Smooth muscle cell (in vitro differentiated cells): ENCODE measurements at regions not wholly inside any gene's neighbourhood (a gene's known extent, or its start where the extent isn't known, plus 50 kb on each side); places are given as distances from the start of the nearest gene placed in this dataset.

Source experiments
- DNase-seq: peaks from one replicate; lab custom pipeline; 2025; ENCODE audit not compliant: unreplicated experiment; lab: John Stamatoyannopoulos, UW
- H2AFZ ChIP-seq: fragments of 200-600 bp; sonication (generic); 2 replicates; pipeline ENCODE4 v1.6.0; 2016; ENCODE audit warnings: antibody characterized with exemption, low read depth, mild to moderate bottlenecking
- H3F3A ChIP-seq: fragments of 200-600 bp; sonication (generic); 2 replicates; pipeline ENCODE4 v1.6.0; 2017; ENCODE audit warnings: antibody characterized with exemption, low read depth
- H3K27ac ChIP-seq: fragments of 200-600 bp; sonication (generic); 2 replicates; pipeline ENCODE4 v1.5.1; 2016; ENCODE audit warnings: low read depth, mild to moderate bottlenecking
- H3K27me3 ChIP-seq: fragments of 200-600 bp; sonication (generic); 2 replicates; pipeline ENCODE4 v1.6.1; 2016; ENCODE audit warnings: low read depth, mild to moderate bottlenecking
- H3K36me3 ChIP-seq: fragments of 200-600 bp; sonication (generic); 2 replicates; pipeline ENCODE4 v1.5.1; 2016; ENCODE audit warnings: low read depth
- H3K4me1 ChIP-seq: fragments of 200-600 bp; sonication (generic); 2 replicates; pipeline ENCODE4 v1.5.1; 2016; ENCODE audit warnings: low read depth
- H3K4me2 ChIP-seq: fragments of 200-600 bp; sonication (generic); 2 replicates; pipeline ENCODE4 v1.6.0; 2016; ENCODE audit warnings: mild to moderate bottlenecking
- H3K4me3 ChIP-seq: fragments of 200-600 bp; sonication (generic); 2 replicates; pipeline ENCODE4 v1.5.1; 2016; ENCODE audit warnings: mild to moderate bottlenecking
- H3K79me2 ChIP-seq: fragments of 200-600 bp; sonication (generic); 2 replicates; pipeline ENCODE4 v1.6.0; 2016; ENCODE audit warnings: low read depth, mild to moderate bottlenecking
- H3K9ac ChIP-seq: fragments of 200-600 bp; sonication (generic); 2 replicates; pipeline ENCODE4 v1.6.0; 2016; ENCODE audit warnings: low read depth
- H3K9me3 ChIP-seq: fragments of 200-600 bp; sonication (generic); replicated peaks from 2 replicates; pipeline ENCODE4 v1.5.1; 2016; ENCODE audit warnings: low read depth
- H4K20me1 ChIP-seq: fragments of 200-600 bp; sonication (generic); 2 replicates; pipeline ENCODE4 v1.6.0; 2016; ENCODE audit warnings: low read depth
- CTCF ChIP-seq: fragments of 200-600 bp; sonication (generic); IDR thresholded peaks from 2 replicates; pipeline ENCODE4 v1.5.1; 2017; ENCODE audit warnings: borderline replicate concordance, mild to moderate bottlenecking, antibody characterized with exemption; ENCODE audit not compliant: insufficient read depth, poor library complexity, severe bottlenecking
- WGBS: methylation state at CpG from one replicate; pipeline ENCODE4 v1.1.7; 2016; ENCODE audit warnings: low lambda C conversion rate; 5-methylcytosine and 5-hydroxymethylcytosine counted together

GRCh38 chr9:99349870-99350269, 127.8 kb downstream of the SEC61B start:
- TF ChIP-seq CTCF, result no peak
- no peak overlapping the region for H3K27ac ChIP-seq
- no peak overlapping the region for H3K9ac ChIP-seq
- no peaks in the 10 kb centered on the region for H3K9me3 ChIP-seq
- H3K36me3 ChIP-seq, result no peaks in the 10 kb centered on the region
- peaks cover 5% of the 10 kb centered on the region for H3F3A ChIP-seq
- H3K4me2 ChIP-seq, result no peak overlapping the region
- H3K79me2 ChIP-seq, result no peaks in the 10 kb centered on the region
- peaks cover 6% of the 10 kb centered on the region for H3K4me1 ChIP-seq
- no peaks in the 10 kb centered on the region for H4K20me1 ChIP-seq
- H2AFZ ChIP-seq, result no peak overlapping the region
- H3K4me3 ChIP-seq, result no peak overlapping the region
- WGBS, result 95% methylated on average over 2 of the region's 2 CpGs
- H3K27me3 ChIP-seq, result no peaks in the 10 kb centered on the region
- DNase-seq, result no peak

DNA sequence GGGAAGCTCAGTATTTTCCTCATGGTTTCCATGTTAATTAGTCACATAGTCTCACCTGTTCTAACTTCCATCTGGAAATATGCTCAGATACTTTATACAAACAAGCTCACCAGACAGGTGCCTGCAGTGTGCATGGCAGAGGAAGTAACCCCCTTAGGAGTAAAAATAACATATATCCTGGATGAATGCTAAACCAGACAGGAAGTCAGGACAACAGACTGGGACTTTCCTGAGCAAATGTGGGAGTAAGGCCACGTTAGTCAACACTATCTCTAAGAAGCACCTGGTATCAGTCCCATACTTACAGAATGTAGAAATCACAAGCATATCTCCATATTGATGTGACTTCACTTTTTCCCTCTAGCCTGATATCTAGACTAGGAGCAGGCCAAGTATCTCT, 128.4 kb downstream of the SEC61B start:
- no peak overlapping the region for H3K4me2 ChIP-seq
- DNase-seq, result no peak
- 89% methylated on average over 1 of the region's 1 CpG for WGBS
- no peak overlapping the region for H2AFZ ChIP-seq
- H3K4me1 ChIP-seq, result peaks cover 6% of the 10 kb centered on the region
- H3K79me2 ChIP-seq, result no peaks in the 10 kb centered on the region
- no peaks in the 10 kb centered on the region for H3K9me3 ChIP-seq
- peaks cover 2% of the 10 kb centered on the region for H3F3A ChIP-seq
- no peak overlapping the region for H3K27ac ChIP-seq
- no peak overlapping the region for H3K4me3 ChIP-seq
- no peaks in the 10 kb centered on the region for H3K27me3 ChIP-seq
- no peaks in the 10 kb centered on the region for H4K20me1 ChIP-seq
- no peak for TF ChIP-seq CTCF
- no peak overlapping the region for H3K9ac ChIP-seq
- no peaks in the 10 kb centered on the region for H3K36me3 ChIP-seq

GRCh38 chr9:99351647-99352046, 129.6 kb downstream of the SEC61B start:
- no peak for TF ChIP-seq CTCF
- H3K36me3 ChIP-seq, result no peaks in the 10 kb centered on the region
- no peaks in the 10 kb centered on the region for H3K4me1 ChIP-seq

GRCh38 chr9:99352826-99353225, 130.7 kb downstream of the SEC61B start:
- no peaks in the 10 kb centered on the region for H3K36me3 ChIP-seq
- H3K27ac ChIP-seq, result no peak overlapping the region
- DNase-seq, result no peak
- no peaks in the 10 kb centered on the region for H3K79me2 ChIP-seq
- no peak for TF ChIP-seq CTCF
- no peaks in the 10 kb centered on the region for H3F3A ChIP-seq
- WGBS, result 93% methylated on average over 4 of the region's 4 CpGs
- H3K27me3 ChIP-seq, result no peaks in the 10 kb centered on the region
- no peak overlapping the region for H3K4me2 ChIP-seq
- no peaks in the 10 kb centered on the region for H3K4me1 ChIP-seq
- H3K9me3 ChIP-seq, result no peaks in the 10 kb centered on the region
- H4K20me1 ChIP-seq, result no peaks in the 10 kb centered on the region
- no peak overlapping the region for H2AFZ ChIP-seq
- no peak overlapping the region for H3K4me3 ChIP-seq
- H3K9ac ChIP-seq, result no peak overlapping the region

More at GRCh38 chr9:99351647-99352046, 129.6 kb downstream of the SEC61B start:
- H3K9me3 ChIP-seq, result no peaks in the 10 kb centered on the region
- no peak overlapping the region for H2AFZ ChIP-seq
- no peaks in the 10 kb centered on the region for H3F3A ChIP-seq
- DNase-seq, result no peak
- no peak overlapping the region for H3K27ac ChIP-seq
- no peaks in the 10 kb centered on the region for H3K79me2 ChIP-seq
- no peaks in the 10 kb centered on the region for H3K27me3 ChIP-seq
- WGBS, result 91% methylated on average over 7 of the region's 7 CpGs
- no peak overlapping the region for H3K9ac ChIP-seq
- no peak overlapping the region for H3K4me2 ChIP-seq
- no peak overlapping the region for H3K4me3 ChIP-seq
- no peaks in the 10 kb centered on the region for H4K20me1 ChIP-seq
